MM.1S (cell line): ENCODE measurements at regions not wholly inside any gene's neighbourhood (a gene's known extent, or its start where the extent isn't known, plus 50 kb on each side); places are given as distances from the start of the nearest gene placed in this dataset.

Experiments used
- EZH2 ChIP-seq: fragments of 300-600 bp; sonication (generic); optimal IDR thresholded peaks from 2 replicates; pipeline ENCODE3; 2017; ENCODE audit warnings: low read depth, mild to moderate bottlenecking, antibody characterized with exemption, low read length, mixed read lengths
- TF ChIP-seq, protein P1 (sequence below): fragments of 300-600 bp; sonication (generic); IDR thresholded peaks from 2 replicates; pipeline ENCODE4 v1.5.1; 2016; ENCODE audit warnings: antibody characterized with exemption, low read length, mixed read lengths

DNA sequence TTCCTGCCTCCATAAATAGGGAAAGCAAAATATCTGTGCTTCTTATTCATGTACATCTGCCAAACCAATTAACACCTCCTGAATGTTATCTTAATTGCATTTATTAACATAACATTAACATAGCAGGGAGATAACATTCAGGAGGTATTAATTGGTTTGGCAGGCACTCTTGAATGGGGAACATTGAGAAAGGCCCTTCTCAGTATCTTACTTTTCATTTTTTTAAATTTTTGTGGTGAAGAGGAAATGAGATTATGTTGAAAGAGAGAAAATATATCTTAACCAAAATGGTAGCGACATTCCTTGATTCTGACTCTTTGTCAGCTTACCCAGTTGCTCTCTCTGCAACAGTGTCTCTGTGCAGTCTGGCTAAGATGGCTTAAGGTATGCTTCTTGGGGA is 100.4 kb upstream of the TLE1 start:
- no peak for TF ChIP-seq EZH2
- TF ChIP-seq, protein P1, sequence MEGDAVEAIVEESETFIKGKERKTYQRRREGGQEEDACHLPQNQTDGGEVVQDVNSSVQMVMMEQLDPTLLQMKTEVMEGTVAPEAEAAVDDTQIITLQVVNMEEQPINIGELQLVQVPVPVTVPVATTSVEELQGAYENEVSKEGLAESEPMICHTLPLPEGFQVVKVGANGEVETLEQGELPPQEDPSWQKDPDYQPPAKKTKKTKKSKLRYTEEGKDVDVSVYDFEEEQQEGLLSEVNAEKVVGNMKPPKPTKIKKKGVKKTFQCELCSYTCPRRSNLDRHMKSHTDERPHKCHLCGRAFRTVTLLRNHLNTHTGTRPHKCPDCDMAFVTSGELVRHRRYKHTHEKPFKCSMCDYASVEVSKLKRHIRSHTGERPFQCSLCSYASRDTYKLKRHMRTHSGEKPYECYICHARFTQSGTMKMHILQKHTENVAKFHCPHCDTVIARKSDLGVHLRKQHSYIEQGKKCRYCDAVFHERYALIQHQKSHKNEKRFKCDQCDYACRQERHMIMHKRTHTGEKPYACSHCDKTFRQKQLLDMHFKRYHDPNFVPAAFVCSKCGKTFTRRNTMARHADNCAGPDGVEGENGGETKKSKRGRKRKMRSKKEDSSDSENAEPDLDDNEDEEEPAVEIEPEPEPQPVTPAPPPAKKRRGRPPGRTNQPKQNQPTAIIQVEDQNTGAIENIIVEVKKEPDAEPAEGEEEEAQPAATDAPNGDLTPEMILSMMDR, result no peak
